Natural killer cell (primary cell): ENCODE measurements at regions not wholly inside any gene's neighbourhood (a gene's known extent, or its start where the extent isn't known, plus 50 kb on each side); places are given as distances from the start of the nearest gene placed in this dataset.

Source experiments
- ATAC-seq, 3 donors: fragments of 150-1000 bp in 2 of 3; fragments of 200-7000 bp in 1 of 3; cut with Tn5 transposase; 1 replicate in 1 of 3; 2 replicates in 2 of 3; pipeline ENCODE4 v1.10.0; 2021; ENCODE audit warnings: mild to moderate bottlenecking in 2 of 3, moderate library complexity in 2 of 3
- DNase-seq, 2 donors: peaks; one replicate each; pipeline versions ENCODE4 v3.0.0 to v3.0.0-alpha.2; 2013 to 2021; ENCODE audit warnings: mixed read lengths in 1 of 2
- H3K27ac ChIP-seq: one replicate; pipeline ENCODE4 v1.5.1; 2013; ENCODE audit warnings: mild to moderate bottlenecking, low read length
- H3K27me3 ChIP-seq: one replicate; pipeline ENCODE4 v1.6.1; 2013; ENCODE audit warnings: low read length; ENCODE audit not compliant: control insufficient read depth, insufficient read depth
- H3K36me3 ChIP-seq: one replicate; pipeline ENCODE4 v1.6.1; 2013; ENCODE audit warnings: low read length; ENCODE audit not compliant: control insufficient read depth, insufficient read depth
- H3K4me1 ChIP-seq: one replicate; pipeline ENCODE4 v1.6.1; 2013; ENCODE audit warnings: low read length; ENCODE audit not compliant: control insufficient read depth, insufficient read depth
- H3K4me3 ChIP-seq: one replicate; pipeline ENCODE4 v1.5.1; 2013; ENCODE audit warnings: low read length
- H3K9me3 ChIP-seq: one replicate; pipeline ENCODE4 v1.6.1; 2013; ENCODE audit warnings: low read length; ENCODE audit not compliant: control insufficient read depth, insufficient read depth
- H3K27ac Mint-ChIP-seq, 2 donors: one replicate each; pipeline ENCODE4 v1.8.0; 2022; ENCODE audit warnings: mild to moderate bottlenecking in 2 of 2, mixed read lengths in 2 of 2, moderate library complexity in 1 of 2
- H3K27me3 Mint-ChIP-seq, 2 donors: one replicate each; pipeline ENCODE4 v1.8.0; 2022; ENCODE audit warnings: low read depth in 2 of 2, mixed read lengths in 2 of 2
- H3K36me3 Mint-ChIP-seq: one replicate; pipeline ENCODE4 v1.8.0; 2022; ENCODE audit warnings: mixed read lengths
- H3K4me1 Mint-ChIP-seq, 2 donors: one replicate each; pipeline ENCODE4 v1.8.0; 2022; ENCODE audit warnings: mixed read lengths in 2 of 2
- H3K4me3 Mint-ChIP-seq: one replicate; pipeline ENCODE4 v1.8.0; 2022; ENCODE audit warnings: mild to moderate bottlenecking, moderate library complexity, mixed read lengths
- H3K9me3 Mint-ChIP-seq, 2 donors: one replicate each; pipeline ENCODE4 v1.8.0; 2022; ENCODE audit warnings: mixed read lengths in 2 of 2
- WGBS: methylation state at CpG from one replicate; pipeline ENCODE4 v1.1.7; 2013; ENCODE audit warnings: missing lambda C conversion rate; ENCODE audit not compliant: insufficient coverage; 5-methylcytosine and 5-hydroxymethylcytosine counted together
- intact Hi-C: fragments of 100-400 bp; cut with micrococcal nuclease; formaldehyde crosslinking; loops from one replicate; pipeline ENCODE4 v1.14.2; 2022
- TF ChIP-seq, protein P1 (sequence below): fragments of 200-600 bp; IDR thresholded peaks from one replicate; pipeline ENCODE4 v1.8.0; 2022; ENCODE audit warnings: antibody characterized with exemption

DNA sequence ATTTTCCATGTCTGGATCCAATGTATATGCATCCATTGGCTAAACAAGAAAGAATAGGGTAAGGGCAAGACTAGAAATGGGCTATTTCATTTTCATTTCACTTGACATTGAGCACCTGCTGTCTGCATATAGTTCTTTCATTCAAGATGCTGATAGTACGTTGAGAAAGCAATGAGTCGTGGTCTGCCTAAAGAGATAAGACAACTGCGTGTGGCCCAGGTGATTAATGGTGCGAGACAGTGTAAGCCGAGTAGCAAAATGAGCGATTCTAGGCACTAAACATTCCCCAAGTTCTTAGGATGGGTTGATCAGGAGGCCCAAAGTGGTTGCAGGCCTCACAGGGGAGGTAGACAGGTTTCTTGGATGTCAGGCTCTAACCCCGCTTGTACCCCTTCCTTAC is 235.4 kb downstream of the PDCD6IP start:
- no peak for DNase-seq

DNA sequence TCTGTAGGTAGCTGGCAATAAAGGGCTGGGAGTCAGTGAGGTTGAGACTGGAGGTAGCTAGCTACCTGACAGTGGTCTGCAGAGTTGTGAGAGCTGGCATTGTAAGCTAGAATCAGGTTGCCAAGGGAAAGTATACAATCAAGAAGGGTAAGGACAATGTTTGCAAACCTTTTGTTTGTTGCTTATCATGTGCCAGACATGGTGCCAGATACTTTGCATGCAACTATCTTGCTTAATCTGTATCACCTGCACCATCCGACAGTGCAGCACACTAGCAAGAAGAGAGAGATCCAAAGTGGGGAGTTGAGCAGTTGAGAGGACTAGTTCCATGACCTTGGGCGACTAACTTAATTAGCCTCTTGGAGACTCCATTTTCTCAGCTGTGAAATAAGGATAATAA is 236.4 kb downstream of the PDCD6IP start:
- TF ChIP-seq, protein P1, sequence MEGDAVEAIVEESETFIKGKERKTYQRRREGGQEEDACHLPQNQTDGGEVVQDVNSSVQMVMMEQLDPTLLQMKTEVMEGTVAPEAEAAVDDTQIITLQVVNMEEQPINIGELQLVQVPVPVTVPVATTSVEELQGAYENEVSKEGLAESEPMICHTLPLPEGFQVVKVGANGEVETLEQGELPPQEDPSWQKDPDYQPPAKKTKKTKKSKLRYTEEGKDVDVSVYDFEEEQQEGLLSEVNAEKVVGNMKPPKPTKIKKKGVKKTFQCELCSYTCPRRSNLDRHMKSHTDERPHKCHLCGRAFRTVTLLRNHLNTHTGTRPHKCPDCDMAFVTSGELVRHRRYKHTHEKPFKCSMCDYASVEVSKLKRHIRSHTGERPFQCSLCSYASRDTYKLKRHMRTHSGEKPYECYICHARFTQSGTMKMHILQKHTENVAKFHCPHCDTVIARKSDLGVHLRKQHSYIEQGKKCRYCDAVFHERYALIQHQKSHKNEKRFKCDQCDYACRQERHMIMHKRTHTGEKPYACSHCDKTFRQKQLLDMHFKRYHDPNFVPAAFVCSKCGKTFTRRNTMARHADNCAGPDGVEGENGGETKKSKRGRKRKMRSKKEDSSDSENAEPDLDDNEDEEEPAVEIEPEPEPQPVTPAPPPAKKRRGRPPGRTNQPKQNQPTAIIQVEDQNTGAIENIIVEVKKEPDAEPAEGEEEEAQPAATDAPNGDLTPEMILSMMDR = no peak
- no peak overlapping the region for H3K4me3 ChIP-seq
- Mint-ChIP-seq H3K36me3 (no peaks in the 10 kb centered on the region), H3K27me3 (no peaks in the 10 kb centered on the region), H3K27ac (no peak overlapping the region), H3K4me1 (peaks cover 0 to 5% of the 10 kb centered on the region in 2 donors), H3K9me3 (peaks cover 0 to 3% of the 10 kb centered on the region in 2 donors), H3K4me3 (no peak overlapping the region)
- intact Hi-C loops = no loop called here
- no peaks in the 10 kb centered on the region for H3K36me3 ChIP-seq
- H3K27ac ChIP-seq = no peak overlapping the region
- no peaks in the 10 kb centered on the region for H3K9me3 ChIP-seq
- no peak for DNase-seq
- WGBS = 95% methylated on average over 2 of the region's 2 CpGs
- no peak for ATAC-seq
- no peaks in the 10 kb centered on the region for H3K27me3 ChIP-seq
- H3K4me1 ChIP-seq = no peaks in the 10 kb centered on the region

More for the DNA sequence above, 235.4 kb downstream of the PDCD6IP start:
- Mint-ChIP-seq H3K4me1 (peaks cover 0 to 5% of the 10 kb centered on the region in 2 donors), H3K36me3 (no peaks in the 10 kb centered on the region), H3K9me3 (peaks cover 0 to 3% of the 10 kb centered on the region in 2 donors), H3K4me3 (no peak overlapping the region), H3K27ac (no peak overlapping the region), H3K27me3 (no peaks in the 10 kb centered on the region)
- H3K4me1 ChIP-seq = no peaks in the 10 kb centered on the region
- no peaks in the 10 kb centered on the region for H3K9me3 ChIP-seq
- no peak overlapping the region for H3K4me3 ChIP-seq
- H3K27ac ChIP-seq = no peak overlapping the region
- intact Hi-C loops = no loop called here
- TF ChIP-seq, protein P1 = no peak
- H3K36me3 ChIP-seq = no peaks in the 10 kb centered on the region
- WGBS = 88% methylated on average over 7 of the region's 7 CpGs
- ATAC-seq = no peak
- H3K27me3 ChIP-seq = no peaks in the 10 kb centered on the region

DNA sequence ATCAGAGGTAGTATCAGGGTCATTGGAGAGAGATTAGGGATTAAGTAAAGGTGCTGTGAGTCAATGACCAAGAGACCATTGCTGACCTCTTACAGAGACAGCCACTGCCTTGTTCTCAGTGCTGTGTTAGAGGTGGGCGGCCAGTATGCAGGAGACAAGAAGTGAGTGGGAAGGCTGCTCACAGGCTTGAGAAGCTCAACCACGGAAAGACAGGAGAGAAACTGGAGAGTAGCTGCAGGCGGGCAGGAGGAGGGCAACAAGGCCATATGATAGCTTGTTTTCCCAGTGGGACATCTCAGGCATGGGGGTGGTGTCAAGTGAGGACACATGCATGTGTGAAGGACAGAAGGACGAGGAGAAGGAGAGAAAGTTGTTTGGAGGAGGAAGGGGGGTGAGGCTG is 237.3 kb downstream of the PDCD6IP start:
- ATAC-seq (no peak), DNase-seq (no peak)
- Histone ChIP-seq H3K4me3 (no peak overlapping the region), H3K27ac (no peak overlapping the region), H3K27me3 (no peaks in the 10 kb centered on the region), H3K9me3 (no peaks in the 10 kb centered on the region), H3K36me3 (no peaks in the 10 kb centered on the region), H3K4me1 (no peaks in the 10 kb centered on the region)
- WGBS = 87% methylated on average over 4 of the region's 4 CpGs
- H3K27ac Mint-ChIP-seq = no peak overlapping the region
- intact Hi-C loops = no loop called here
- H3K4me1 Mint-ChIP-seq = peaks cover 0 to 5% of the 10 kb centered on the region in 2 donors
- H3K27me3 Mint-ChIP-seq = no peaks in the 10 kb centered on the region
- TF ChIP-seq, protein P1 = no peak
- H3K4me3 Mint-ChIP-seq = no peak overlapping the region
- peaks cover 0 to 3% of the 10 kb centered on the region in 2 donors for H3K9me3 Mint-ChIP-seq
- H3K36me3 Mint-ChIP-seq = no peaks in the 10 kb centered on the region

DNA sequence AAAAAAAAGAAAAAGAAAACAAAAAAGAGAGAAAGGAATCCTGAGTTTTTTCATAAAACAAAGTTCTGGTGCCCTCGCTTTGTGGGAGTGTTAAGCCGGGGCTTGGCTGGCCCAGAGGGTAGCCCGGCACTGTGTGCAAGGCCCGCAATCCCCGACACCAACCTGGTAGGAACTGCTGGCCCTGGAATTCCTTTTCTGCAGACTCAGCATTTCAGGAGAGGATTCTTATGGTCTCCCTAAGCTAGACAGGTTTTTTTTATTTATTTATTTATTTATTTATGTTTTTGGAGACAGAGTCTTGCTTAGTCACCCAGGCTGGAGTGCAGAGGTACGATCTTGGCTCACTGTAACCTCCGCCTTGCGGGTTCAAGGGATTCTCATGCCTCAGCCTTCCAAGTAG is 238.8 kb downstream of the PDCD6IP start:
- no peak overlapping the region for H3K4me3 Mint-ChIP-seq
- H3K4me1 Mint-ChIP-seq = peaks cover 0 to 5% of the 10 kb centered on the region in 2 donors
- Histone ChIP-seq H3K9me3 (no peaks in the 10 kb centered on the region), H3K36me3 (no peaks in the 10 kb centered on the region), H3K27ac (no peak overlapping the region), H3K4me3 (no peak overlapping the region), H3K4me1 (no peaks in the 10 kb centered on the region), H3K27me3 (no peaks in the 10 kb centered on the region)
- H3K27me3 Mint-ChIP-seq = no peaks in the 10 kb centered on the region
- no peaks in the 10 kb centered on the region for H3K9me3 Mint-ChIP-seq
- H3K27ac Mint-ChIP-seq = no peak overlapping the region
- ATAC-seq (no peak), DNase-seq (no peak)
- WGBS = 94% methylated on average over 8 of the region's 8 CpGs
- H3K36me3 Mint-ChIP-seq = no peaks in the 10 kb centered on the region
- TF ChIP-seq, protein P1 = no peak
- intact Hi-C loops = no loop called here
